Stomach smooth muscle (tissue), 2 donors: ENCODE measurements at regions not wholly inside any gene's neighbourhood (a gene's known extent, or its start where the extent isn't known, plus 50 kb on each side); places are given as distances from the start of the nearest gene placed in this dataset.

Experiments used
- H3K27ac ChIP-seq: one replicate; pipeline ENCODE4 v1.7.0; 2013; ENCODE audit warnings: mild to moderate bottlenecking, low read length, inconsistent platforms
- H3K27me3 ChIP-seq, 2 donors: one replicate each; pipeline ENCODE4 v1.7.0; 2013; ENCODE audit warnings: low read length in 2 of 2; ENCODE audit not compliant: insufficient read depth in 2 of 2, control insufficient read depth in 1 of 2
- H3K36me3 ChIP-seq, 2 donors: one replicate each; pipeline ENCODE4 v1.7.0; 2013; ENCODE audit warnings: low read length in 2 of 2; ENCODE audit not compliant: control insufficient read depth in 2 of 2, insufficient read depth in 2 of 2
- H3K4me1 ChIP-seq: one replicate; pipeline ENCODE4 v1.7.0; 2013; ENCODE audit warnings: low read length; ENCODE audit not compliant: control insufficient read depth, insufficient read depth
- H3K4me3 ChIP-seq, 2 donors: one replicate each; pipeline ENCODE4 v1.7.0; 2013; ENCODE audit warnings: low read length in 2 of 2
- H3K9ac ChIP-seq, 2 donors: one replicate each; pipeline ENCODE4 v1.7.0; 2013; ENCODE audit warnings: low read length in 2 of 2, mild to moderate bottlenecking in 1 of 2
- H3K9me3 ChIP-seq, 2 donors: one replicate each; pipeline ENCODE4 v1.7.0; 2013; ENCODE audit warnings: low read length in 2 of 2; ENCODE audit not compliant: control insufficient read depth in 2 of 2
- donor health status: healthy.
- donor health status: Pancreatic carcinoma.

DNA sequence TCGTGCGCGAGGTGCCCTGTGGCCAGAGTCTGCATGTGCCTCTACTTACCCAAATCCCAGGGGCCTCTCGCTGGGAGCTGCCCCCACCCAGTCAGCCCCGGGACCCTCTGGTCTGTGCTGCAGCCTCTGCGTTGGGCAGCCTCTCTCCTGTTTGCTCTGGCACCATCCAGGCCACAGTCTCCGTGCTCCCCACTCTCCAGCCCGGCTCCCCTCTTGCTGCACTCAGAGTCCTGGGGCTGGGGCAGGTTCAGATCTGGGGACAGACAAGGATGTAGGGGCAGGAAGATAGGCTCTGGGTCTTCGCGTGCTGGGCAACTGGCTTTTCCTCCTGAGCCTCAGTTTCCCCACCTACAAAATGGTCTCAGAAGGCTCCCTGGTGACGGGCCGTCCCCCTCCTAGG is 70.8 kb upstream of the GATA5 start:
- H3K9ac ChIP-seq, result no peak overlapping the region
- no peak overlapping the region for H3K4me3 ChIP-seq
- H3K27me3 ChIP-seq, result peaks cover 4 to 5% of the 10 kb centered on the region in 2 donors
- H3K4me1 ChIP-seq, result peaks cover 36% of the 10 kb centered on the region
- H3K9me3 ChIP-seq, result no peaks in the 10 kb centered on the region
- no peak overlapping the region for H3K27ac ChIP-seq
- H3K36me3 ChIP-seq, result peaks cover 4 to 7% of the 10 kb centered on the region in 2 donors

- peaks cover 43% of the 10 kb centered on the region for H3K4me1 ChIP-seq
- peak overlapping the region; percentile 90 for H3K27ac ChIP-seq
- H3K4me3 ChIP-seq, result peak overlapping the region in 1 of 2 donors; percentile 15
- no peak overlapping the region for H3K9ac ChIP-seq
- peaks cover 0 to 1% of the 10 kb centered on the region in 2 donors for H3K27me3 ChIP-seq
- peaks cover 4 to 7% of the 10 kb centered on the region in 2 donors for H3K36me3 ChIP-seq
- H3K9me3 ChIP-seq, result no peaks in the 10 kb centered on the region
Measured at GRCh38 chr20:62547364-62547763, 71.6 kb upstream of the GATA5 start.

DNA sequence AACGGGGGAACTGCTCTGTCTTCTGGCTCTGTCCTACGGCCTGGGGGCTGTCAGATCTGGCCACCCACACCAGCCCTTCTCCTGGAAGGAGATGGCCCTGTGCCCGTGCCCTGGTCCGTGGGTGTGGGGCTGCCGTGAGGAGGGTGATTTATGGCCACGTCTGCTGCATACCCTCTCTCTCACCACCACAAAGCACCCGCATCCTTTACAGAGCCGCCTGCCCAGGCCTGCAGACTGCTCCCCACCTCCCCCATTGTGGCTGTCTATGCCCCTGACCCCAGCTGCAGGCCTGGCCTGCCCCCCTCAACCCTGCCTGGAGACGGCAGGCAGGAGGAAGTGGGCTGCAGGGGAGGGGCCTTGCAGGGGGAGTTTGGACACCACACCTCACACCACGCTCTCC is 72.7 kb upstream of the GATA5 start:
- peak overlapping the region in 1 of 2 donors; percentile 77 for H3K4me3 ChIP-seq
- peak overlapping the region; percentile 90 for H3K27ac ChIP-seq
- peaks cover 51% of the 10 kb centered on the region for H3K4me1 ChIP-seq
- H3K36me3 ChIP-seq, result peaks cover 4 to 7% of the 10 kb centered on the region in 2 donors
- H3K9me3 ChIP-seq, result no peaks in the 10 kb centered on the region
- peaks cover 0 to 3% of the 10 kb centered on the region in 2 donors for H3K27me3 ChIP-seq
- no peak overlapping the region for H3K9ac ChIP-seq

DNA sequence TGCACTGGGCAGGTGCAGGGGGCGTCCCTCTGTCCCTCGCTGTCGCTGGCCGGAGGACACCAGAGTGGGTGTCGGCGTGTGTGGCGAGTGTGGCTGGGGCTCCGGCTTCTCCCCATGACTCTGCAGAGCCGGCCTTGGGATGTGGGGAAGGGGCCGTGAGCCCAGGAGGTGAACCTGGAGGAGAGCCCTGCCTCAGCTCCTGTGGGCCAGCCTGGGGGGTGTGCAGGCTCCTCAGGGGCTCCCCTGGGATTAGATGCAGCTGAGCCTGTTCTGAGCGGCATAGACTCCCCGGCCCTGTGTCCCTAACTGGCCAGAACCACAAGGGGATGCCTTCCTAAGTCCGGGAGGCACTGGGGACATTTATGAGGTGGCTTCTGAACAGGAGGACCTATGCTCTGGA is 73.2 kb upstream of the GATA5 start:
- peak overlapping the region; percentile 66 to 68 for H3K9ac ChIP-seq
- H3K27me3 ChIP-seq, result peaks cover 0 to 3% of the 10 kb centered on the region in 2 donors
- H3K4me3 ChIP-seq, result peak overlapping the region; percentile 53 to 77
- H3K4me1 ChIP-seq, result peaks cover 56% of the 10 kb centered on the region
- H3K36me3 ChIP-seq, result peaks cover 4 to 7% of the 10 kb centered on the region in 2 donors
- H3K27ac ChIP-seq, result peak overlapping the region; percentile 90
- no peaks in the 10 kb centered on the region for H3K9me3 ChIP-seq

DNA sequence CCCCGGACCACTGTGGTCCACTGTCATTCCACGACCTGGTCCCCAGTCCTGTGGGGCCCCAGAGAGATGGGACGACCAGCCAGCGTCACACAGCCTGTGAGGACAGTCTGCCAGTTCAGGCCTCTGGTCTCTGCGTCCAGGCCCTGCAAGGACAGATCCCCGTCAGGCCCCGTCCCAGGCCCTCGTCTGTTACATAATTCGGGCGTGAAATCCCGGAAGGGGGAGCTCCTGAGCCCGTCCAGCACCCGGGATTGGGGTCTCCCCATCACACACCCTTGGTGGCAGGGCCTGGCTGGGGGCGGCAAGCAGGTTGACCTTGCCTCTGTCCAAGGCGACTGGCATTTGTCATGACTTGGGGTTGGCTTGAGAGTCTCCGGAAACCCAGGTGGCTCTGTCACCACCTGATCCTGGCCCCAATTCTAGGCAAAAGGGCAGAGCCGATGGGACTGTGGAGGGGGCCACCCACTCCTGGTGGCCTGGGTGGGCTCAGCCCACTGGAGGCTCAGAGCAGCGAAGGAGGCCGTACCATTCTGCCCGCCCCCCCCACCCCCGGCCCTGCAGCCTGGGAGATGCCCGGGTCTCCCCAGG is 73.8 kb upstream of the GATA5 start:
- peak overlapping the region; percentile 66 to 68 for H3K9ac ChIP-seq
- H3K4me1 ChIP-seq, result peaks cover 62% of the 10 kb centered on the region
- H3K27ac ChIP-seq, result peak overlapping the region; percentile 90
- peak overlapping the region; percentile 70 to 77 for H3K4me3 ChIP-seq
- peaks cover 3 to 4% of the 10 kb centered on the region in 2 donors for H3K36me3 ChIP-seq
- H3K27me3 ChIP-seq, result peaks cover 0 to 3% of the 10 kb centered on the region in 2 donors
- H3K9me3 ChIP-seq, result no peaks in the 10 kb centered on the region

DNA sequence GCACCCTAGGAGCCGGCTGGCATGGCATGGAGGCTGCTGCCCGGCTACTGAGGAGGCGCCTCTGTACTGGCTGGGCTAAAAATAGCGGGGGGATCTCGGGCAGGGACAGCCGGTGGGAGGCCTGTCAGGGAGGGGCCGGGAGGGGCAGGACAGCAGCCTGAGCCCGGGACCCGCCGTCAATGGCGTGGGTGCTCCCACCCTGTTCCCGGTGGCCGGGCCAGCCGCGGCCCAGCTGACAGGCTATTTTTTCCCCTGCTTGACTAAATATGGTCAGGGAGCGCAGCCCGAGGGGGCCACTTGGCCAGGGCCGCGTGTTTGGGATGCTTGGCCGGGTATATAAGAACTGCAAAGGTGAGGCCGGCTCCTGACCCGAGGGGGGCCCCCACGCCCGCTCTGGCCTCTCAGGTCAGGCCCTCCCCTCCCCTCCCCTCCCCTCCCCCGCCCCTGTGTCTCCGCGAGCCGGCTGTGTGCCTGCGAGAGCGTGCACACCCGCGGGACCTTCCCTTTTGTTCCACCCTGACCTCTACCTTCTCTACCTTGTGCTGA is 74.4 kb upstream of the GATA5 start:
- H3K4me3 ChIP-seq, result peak overlapping the region; percentile 70 to 77

DNA sequence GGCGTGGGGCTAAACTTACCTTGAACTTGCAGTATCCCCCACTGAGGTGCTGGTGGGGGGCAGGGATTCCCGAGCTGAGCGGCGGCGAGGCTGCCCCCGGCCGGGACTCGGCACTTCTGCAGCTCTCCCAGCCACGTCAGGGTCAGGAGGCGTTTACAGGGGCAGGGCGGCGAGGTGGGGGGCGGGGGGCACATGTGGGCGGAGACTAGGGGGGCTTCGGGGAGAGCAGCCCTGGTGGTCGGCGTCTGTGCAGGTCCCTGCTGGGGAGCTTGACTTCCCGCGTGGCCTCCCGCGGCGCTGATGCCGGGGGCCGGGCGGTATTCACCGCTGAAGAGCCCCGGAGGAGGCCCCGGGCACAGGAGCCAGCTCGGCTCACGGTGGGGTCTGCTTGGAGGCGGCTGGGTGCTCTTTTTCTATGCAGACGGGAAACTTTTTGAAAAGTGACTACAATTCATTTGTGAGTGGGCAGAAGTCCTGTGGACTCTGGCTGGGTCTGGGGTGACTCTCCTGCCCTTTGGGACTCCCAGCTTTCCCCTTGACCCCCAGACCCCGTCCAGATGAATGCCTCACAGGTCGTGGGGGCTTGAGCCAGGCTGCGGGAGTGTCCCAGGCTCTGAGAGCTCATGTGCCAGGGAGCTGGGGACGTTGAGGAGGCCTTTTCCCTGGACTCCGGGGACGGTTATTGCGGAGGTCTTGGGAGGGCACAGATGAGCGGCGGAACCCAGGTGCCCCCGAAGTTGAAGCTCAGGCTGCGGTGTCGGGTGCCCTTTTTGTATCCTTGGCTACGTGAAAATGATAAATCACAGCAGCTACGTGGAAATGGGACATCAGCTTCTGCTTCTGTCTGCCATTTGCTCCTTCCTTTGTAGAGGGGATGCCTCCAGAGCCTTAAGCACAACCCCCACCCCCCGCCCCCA is 75.9 kb upstream of the GATA5 start:
- H3K27me3 ChIP-seq, result peaks cover 0 to 3% of the 10 kb centered on the region in 2 donors
- H3K36me3 ChIP-seq, result no peaks in the 10 kb centered on the region
- peaks cover 82% of the 10 kb centered on the region for H3K4me1 ChIP-seq
- peak overlapping the region; percentile 70 to 77 for H3K4me3 ChIP-seq
- H3K9ac ChIP-seq, result peak overlapping the region; percentile 55 to 58
- no peaks in the 10 kb centered on the region for H3K9me3 ChIP-seq
- peak overlapping the region; percentile 90 for H3K27ac ChIP-seq

More for the DNA sequence above, 74.4 kb upstream of the GATA5 start:
- Histone ChIP-seq H3K36me3 (no peaks in the 10 kb centered on the region), H3K27me3 (peaks cover 0 to 3% of the 10 kb centered on the region in 2 donors), H3K9ac (peak overlapping the region; percentile 66 to 68), H3K4me1 (peaks cover 68% of the 10 kb centered on the region), H3K27ac (peak overlapping the region; percentile 90), H3K9me3 (no peaks in the 10 kb centered on the region)

GRCh38 chr20:62552613-62553012 is 76.8 kb upstream of the GATA5 start:
- peak overlapping the region in 1 of 2 donors; percentile 9 for H3K9ac ChIP-seq
- H3K27me3 ChIP-seq, result peaks cover 0 to 3% of the 10 kb centered on the region in 2 donors
- no peaks in the 10 kb centered on the region for H3K9me3 ChIP-seq
- peak overlapping the region; percentile 19 to 77 for H3K4me3 ChIP-seq
- H3K4me1 ChIP-seq, result peaks cover 82% of the 10 kb centered on the region
- no peaks in the 10 kb centered on the region for H3K36me3 ChIP-seq
- peak overlapping the region; percentile 71 for H3K27ac ChIP-seq

- Histone ChIP-seq H3K4me1 (peaks cover 82% of the 10 kb centered on the region), H3K36me3 (no peaks in the 10 kb centered on the region), H3K4me3 (peak overlapping the region; percentile 19 to 77), H3K9me3 (no peaks in the 10 kb centered on the region), H3K27me3 (peaks cover 0 to 3% of the 10 kb centered on the region in 2 donors), H3K27ac (peak overlapping the region; percentile 71), H3K9ac (peak overlapping the region in 1 of 2 donors; percentile 42)
Measured at GRCh38 chr20:62553136-62553837, 77.5 kb upstream of the GATA5 start.

GRCh38 chr20:62553838-62554161 is 78.0 kb upstream of the GATA5 start:
- Histone ChIP-seq H3K27ac (peak overlapping the region; percentile 71), H3K9ac (peak overlapping the region in 1 of 2 donors; percentile 42), H3K9me3 (no peaks in the 10 kb centered on the region), H3K4me1 (peaks cover 82% of the 10 kb centered on the region), H3K4me3 (peak overlapping the region; percentile 25 to 77), H3K27me3 (peaks cover 0 to 3% of the 10 kb centered on the region in 2 donors), H3K36me3 (no peaks in the 10 kb centered on the region)
